OCI-M1 (cell line): ENCODE measurements at regions not wholly inside any gene's neighbourhood (a gene's known extent, or its start where the extent isn't known, plus 50 kb on each side); places are given as distances from the start of the nearest gene placed in this dataset.

Experiments
- DNase-seq: peaks from one replicate; lab custom pipeline; 2025; lab: John Stamatoyannopoulos, UW

GRCh38 chr18:2312440-2312839 lies 258.9 kb downstream of the METTL4 start:
- peak; percentile 55 for DNase-seq

- no peak for DNase-seq
Observed at GRCh38 chr18:2313332-2313731, 258.0 kb downstream of the METTL4 start.

GRCh38 chr18:2316082-2316750 lies 255.1 kb downstream of the METTL4 start:
- DNase-seq: no peak

- DNase-seq: no peak
Observed at GRCh38 chr18:2316751-2317696, 254.3 kb downstream of the METTL4 start.

GRCh38 chr18:2324459-2324858 lies 246.8 kb downstream of the METTL4 start:
- no peak for DNase-seq

- peak; percentile 95 for DNase-seq
Observed at GRCh38 chr18:2325308-2325849, 245.9 kb downstream of the METTL4 start.

GRCh38 chr18:2325933-2326332 lies 245.4 kb downstream of the METTL4 start:
- DNase-seq: peak; percentile 69

GRCh38 chr18:2326999-2327398 lies 244.3 kb downstream of the METTL4 start:
- no peak for DNase-seq

- no peak for DNase-seq
Observed at GRCh38 chr18:2330764-2331163, 240.5 kb downstream of the METTL4 start.

DNA sequence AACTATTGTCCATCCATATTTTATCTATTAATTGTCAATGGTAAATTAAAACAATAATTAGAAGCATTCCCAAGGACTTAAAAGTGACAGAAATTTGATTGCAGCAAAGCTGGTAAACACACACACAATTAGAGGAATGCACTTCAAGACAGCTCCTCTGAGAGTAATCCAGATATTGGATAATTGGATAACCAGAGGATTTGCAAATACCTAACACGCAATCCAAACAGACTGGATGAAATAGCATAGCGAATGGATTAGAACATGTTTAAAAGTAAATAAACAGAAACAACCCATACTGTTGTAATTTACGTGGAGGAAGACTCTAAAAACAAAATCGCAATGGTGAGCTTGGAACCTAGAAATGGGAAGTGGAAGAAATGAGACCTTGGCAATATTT lies 239.8 kb downstream of the METTL4 start:
- no peak for DNase-seq

DNA sequence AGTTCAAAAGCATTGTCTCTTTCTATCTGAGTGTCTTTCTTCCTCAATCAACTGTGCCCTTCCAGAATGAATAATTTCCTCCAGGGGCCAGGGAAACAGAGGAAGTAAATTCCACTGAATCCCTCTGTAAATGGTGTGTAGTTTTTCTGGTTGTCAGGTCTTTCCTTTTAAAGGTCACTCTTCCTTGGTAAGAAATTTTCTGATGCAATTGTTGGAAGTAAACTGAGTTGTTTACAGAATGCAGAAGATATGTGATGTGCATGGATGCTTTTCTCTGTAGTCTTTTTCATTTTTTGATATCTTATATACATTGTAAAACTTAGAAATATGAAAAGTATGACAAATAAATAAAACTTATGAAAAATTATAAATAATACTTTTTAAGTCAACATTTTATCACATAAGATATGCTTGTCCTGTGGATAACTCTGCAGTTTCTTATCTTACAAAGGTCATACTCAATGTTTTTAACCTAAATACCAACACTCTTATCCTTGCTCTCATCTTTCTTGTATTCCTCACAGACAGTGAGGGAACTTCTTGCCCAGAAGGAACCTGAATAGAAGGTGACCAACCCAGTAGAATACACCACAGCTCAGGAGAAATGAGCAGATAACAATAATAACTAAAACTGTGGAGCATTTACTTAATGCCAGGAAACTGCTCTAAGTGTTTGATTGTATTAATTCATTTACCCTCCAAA lies 234.5 kb downstream of the METTL4 start:
- peak; percentile 72 for DNase-seq

- peak; percentile 77 for DNase-seq
Observed at GRCh38 chr18:2337552-2338141, 233.7 kb downstream of the METTL4 start.

DNA sequence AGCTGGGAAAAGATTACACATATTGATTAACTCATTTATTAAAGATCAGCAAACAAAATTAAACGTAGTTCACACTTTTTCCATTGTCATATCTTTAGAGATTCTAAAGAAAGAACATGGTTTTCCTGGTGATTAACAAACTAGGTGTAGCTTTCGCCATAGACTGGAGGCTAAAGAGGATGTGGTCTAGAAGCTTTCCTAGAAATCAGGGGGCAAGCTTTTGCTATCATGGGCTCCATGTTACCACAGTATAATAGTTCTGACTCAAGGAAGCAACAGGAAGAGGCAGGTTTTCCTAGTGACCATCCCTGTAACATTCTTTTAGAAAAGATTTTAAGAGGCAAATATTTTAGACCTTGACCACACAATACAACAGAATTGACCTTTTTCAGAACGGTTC lies 232.7 kb downstream of the METTL4 start:
- DNase-seq: peak; percentile 91

GRCh38 chr18:2340335-2340734 lies 231.0 kb downstream of the METTL4 start:
- no peak for DNase-seq

- peak; percentile 46 for DNase-seq
Observed at GRCh38 chr18:2348003-2348402, 223.3 kb downstream of the METTL4 start.

DNA sequence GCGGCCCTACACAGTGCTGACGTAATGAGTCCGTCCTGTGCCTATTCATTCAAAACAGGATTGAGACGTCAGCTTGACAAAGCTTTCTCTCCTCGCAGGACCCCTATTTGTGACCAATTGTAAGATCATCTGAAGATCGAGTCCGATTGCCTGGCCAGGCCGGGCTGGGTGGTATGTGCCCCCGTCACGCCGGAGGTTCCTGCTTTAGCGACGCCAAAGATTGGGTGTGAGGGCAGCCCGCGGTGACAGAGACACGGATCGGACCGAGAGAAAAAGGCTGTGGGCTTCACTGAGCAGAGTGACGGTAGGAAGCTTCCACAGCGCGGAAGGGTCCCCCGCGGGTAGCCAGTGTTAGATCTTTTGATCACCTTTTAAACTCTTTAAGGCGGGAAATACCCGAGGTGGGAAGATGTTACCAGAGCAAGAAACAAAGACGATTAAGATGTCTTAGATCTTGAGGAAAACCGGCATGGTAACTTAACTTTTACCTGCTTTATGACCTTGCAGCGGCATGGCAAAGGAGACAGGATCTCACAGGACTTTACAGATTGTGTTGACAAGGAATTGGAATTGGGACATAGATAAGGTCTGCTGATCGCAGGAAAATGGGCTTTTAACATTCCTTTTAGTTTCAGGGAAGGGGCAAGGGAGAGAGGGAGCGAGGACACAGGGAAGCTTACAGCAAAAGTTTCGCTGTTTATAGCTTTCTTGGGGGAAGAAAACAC lies 220.0 kb downstream of the METTL4 start:
- no peak for DNase-seq

DNA sequence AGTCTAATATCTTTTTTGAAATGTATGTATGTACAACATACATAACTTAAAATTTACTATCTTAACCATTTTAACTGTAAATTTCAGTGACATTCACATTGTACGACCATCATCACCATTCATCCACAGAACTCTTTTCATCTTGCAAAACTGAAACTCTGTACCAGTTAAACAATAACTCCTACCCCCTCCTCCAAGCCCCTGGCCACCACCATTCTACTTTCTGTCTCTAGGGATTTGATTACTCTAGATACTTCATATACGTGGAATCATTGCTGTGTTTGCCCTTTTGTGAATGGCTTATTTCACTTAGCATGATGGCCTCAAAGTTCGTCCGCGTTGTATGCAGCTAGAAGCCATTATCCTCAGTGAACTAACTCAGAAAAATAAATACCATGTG lies 217.0 kb downstream of the METTL4 start:
- DNase-seq: no peak

DNA sequence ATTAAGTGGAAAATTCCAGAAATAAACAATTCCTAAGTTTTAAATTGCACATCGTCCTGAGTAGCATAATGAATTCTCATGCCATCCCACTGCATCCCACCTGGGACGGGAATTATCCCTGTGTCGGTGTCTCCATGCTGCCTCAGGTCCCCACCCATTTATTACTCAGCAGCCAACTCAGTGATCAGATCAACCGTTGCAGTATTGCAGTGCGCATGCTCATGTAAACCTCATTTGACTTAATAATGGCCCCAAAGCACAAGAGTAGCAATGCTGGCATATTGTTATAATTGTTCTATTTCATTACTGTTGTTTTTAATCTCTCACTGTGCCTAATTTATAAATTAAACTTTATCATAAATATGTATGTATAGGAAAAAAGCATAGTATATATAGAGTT lies 214.4 kb downstream of the METTL4 start:
- no peak for DNase-seq

DNA sequence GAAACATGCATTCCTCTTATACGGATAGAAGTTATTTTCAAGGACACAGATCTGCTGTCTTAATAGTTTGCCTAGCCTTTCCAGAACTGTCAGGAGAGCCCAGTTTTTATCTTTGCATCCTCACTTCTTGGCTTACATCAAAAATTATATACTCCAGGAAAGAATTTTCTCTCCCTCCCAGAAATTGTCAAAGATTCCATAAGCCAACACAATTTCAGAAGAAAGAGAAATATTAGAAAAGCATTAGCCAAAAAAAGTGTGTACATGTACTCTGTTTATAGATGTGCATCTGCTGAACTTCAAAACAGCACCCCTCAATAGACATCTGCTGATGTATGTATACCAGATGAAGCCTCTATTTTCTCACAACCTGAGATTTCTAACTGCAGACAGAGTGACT lies 210.4 kb downstream of the METTL4 start:
- no peak for DNase-seq

DNA sequence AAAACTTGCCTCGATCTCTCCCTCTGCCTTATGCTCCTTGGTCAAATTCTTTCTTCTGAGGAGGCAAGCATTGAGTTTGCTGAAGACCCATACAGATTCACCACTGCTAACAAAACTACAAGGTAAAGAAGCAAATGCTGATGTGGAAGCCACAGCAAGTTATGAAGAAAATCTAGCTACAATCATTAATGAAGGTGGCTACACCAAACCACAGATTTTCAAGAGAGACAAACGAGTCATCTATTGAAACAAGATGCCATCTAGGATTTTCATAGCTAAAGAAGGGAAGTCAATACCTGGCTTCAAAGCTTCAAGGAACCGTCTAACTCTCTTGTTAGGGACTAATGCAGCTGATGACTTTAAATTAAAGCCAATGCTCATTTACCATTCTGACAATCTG lies 203.2 kb downstream of the METTL4 start:
- DNase-seq: no peak

DNA sequence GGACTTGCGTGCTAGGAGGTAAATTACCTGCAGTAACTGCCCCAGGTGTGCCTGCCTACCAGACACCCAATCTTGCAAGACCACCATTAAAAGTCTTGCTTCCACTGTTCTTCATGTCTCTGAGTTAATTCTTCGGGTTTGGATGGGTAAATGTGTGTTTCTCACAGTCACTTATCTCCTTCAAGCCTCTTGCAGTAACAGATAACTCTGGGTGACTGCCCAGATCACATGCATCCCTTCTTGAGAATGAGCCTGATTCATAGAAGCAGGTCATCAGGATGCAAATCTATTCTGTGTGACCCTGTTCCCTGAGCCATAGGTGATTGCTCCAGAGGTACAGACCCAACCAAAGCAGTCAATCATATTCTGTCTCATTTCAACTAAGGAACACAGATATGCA lies 194.6 kb downstream of the METTL4 start:
- DNase-seq: peak; percentile 39
